Muscle layer of colon (tissue), 2 donors: ENCODE measurements at regions not wholly inside any gene's neighbourhood (a gene's known extent, or its start where the extent isn't known, plus 50 kb on each side); places are given as distances from the start of the nearest gene placed in this dataset.

Experiments
- H3K27ac ChIP-seq: one replicate; pipeline ENCODE4 v1.7.0; 2013; ENCODE audit warnings: low read depth, mild to moderate bottlenecking, low read length, moderate library complexity
- H3K27me3 ChIP-seq, 2 donors: one replicate each; pipeline ENCODE4 v1.7.0; 2013; ENCODE audit warnings: low read length in 2 of 2, mild to moderate bottlenecking in 2 of 2; ENCODE audit not compliant: insufficient read depth in 2 of 2, control insufficient read depth in 1 of 2
- H3K36me3 ChIP-seq: one replicate; pipeline ENCODE4 v1.7.0; 2013; ENCODE audit warnings: mild to moderate bottlenecking, low read length; ENCODE audit not compliant: insufficient read depth
- H3K4me1 ChIP-seq: one replicate; pipeline ENCODE4 v1.7.0; 2013; ENCODE audit warnings: mild to moderate bottlenecking, low read length; ENCODE audit not compliant: insufficient read depth
- H3K4me3 ChIP-seq, 2 donors: one replicate each; pipeline ENCODE4 v1.7.0; 2013; ENCODE audit warnings: low read length in 2 of 2, low read depth in 1 of 2, mild to moderate bottlenecking in 1 of 2, moderate library complexity in 1 of 2
- H3K9ac ChIP-seq: one replicate; pipeline ENCODE4 v1.7.0; 2013; ENCODE audit warnings: low read length
- H3K9me3 ChIP-seq: one replicate; pipeline ENCODE4 v1.7.0; 2013; ENCODE audit warnings: mild to moderate bottlenecking, low read length
- donor health status: abdominal sarcoma.
- donor health status: Adenocarcinoma of cecum.

DNA sequence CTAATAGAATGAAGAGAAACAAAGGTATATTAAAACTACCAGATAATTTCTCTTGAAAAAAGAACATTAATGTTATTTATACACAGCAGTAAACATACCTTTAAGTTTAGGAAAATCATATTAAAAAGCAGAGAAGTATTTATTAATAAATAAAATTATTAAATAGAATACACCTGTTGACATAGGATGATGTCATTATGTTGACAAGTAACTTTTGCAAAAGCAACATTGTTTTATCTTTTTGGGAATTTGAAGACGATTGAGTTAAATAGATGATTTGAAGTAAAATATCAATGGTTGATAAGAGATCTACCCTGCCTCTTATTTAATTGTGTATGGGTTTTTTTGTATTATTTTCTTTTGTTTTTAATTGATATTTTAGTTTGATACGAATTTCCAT is 711.1 kb upstream of the NUDT12 start:
- Histone ChIP-seq H3K4me1 (no peaks in the 10 kb centered on the region), H3K9me3 (no peaks in the 10 kb centered on the region), H3K36me3 (no peaks in the 10 kb centered on the region), H3K9ac (no peak overlapping the region), H3K4me3 (no peak overlapping the region), H3K27ac (no peak overlapping the region), H3K27me3 (no peaks in the 10 kb centered on the region)

DNA sequence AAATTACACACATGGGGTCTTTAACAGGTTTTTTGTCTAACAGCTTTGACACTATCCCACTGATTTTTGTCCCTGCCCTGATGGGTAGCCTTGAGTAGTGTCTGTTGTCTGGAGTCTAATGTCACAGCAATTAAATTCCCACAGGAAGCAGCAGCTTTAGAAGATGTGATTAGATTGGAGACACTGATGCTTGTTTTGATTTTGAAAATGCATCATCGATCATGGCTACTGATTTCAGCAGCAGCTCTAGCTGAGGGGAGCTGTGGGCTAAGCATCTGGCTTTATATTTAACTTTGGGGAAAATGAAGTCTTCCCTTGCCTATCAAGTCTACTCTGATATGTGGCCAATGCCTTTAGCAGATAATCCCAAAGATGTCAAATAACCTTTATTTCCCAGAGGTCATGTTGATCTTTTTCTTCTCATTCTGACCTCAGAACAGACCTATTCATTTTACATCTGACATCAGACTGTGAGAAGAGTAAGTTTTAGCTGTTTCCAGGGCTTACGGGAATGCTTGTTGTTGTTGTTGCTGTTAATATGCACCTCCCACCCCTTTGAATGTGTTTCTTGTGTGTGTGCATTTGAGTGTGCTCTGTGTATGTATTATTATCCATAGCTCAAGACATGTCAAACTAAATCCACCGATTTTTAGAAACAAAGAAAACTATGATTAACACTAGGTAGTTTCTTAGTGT is 704.9 kb upstream of the NUDT12 start:
- Histone ChIP-seq H3K27ac (no peak overlapping the region), H3K27me3 (no peaks in the 10 kb centered on the region), H3K9ac (no peak overlapping the region), H3K9me3 (no peaks in the 10 kb centered on the region), H3K36me3 (no peaks in the 10 kb centered on the region), H3K4me1 (no peaks in the 10 kb centered on the region), H3K4me3 (no peak overlapping the region)

DNA sequence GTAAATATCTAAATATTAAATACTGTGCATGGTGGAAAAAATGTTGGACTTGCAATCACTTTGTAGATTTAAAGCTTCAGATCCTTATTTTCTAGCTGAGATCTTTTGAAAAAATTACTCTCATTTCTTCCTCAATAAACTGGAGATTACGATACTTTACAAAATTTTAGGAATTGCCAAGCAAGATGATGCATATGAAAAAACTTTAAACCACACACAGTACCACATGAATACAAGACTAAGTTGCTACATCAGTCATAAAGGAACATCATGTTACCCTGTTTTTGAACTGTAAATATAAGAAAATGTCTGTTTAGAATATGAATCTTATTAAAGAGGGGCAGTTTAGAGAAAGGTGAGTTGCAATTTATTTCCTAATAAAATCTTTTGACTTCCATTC is 703.6 kb upstream of the NUDT12 start:
- Histone ChIP-seq H3K9me3 (no peaks in the 10 kb centered on the region), H3K4me3 (no peak overlapping the region), H3K36me3 (no peaks in the 10 kb centered on the region), H3K9ac (no peak overlapping the region), H3K4me1 (no peaks in the 10 kb centered on the region), H3K27ac (no peak overlapping the region), H3K27me3 (no peaks in the 10 kb centered on the region)

DNA sequence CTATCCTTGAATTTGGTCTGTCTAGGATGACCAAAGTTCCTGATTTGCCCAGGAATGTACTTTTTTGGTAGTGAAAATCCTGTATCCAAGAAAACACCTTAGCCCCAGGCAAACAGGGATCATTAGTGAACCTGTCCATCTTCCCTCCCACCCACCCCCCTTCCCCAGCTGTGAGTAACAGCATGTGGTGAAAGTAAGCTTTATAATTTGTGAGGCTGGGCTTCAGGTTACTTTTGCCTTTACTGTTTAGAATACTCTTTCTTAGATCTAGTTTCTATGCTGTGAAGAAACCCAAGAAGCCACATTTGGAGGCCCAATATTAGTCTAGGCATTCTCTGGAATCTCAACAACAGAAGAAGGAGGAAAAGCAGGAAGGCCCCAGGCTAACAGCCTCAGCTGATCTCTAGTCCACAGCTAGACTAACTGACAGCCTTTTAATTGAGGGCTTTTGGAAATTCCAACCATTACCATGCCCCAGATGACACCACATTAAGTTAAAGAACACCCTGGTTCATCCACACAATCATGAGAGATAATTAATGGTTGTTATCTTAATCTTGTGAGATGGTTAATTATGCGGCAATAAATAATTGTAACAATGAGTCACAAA is 703.0 kb upstream of the NUDT12 start:
- H3K4me3 ChIP-seq = no peak overlapping the region
- no peaks in the 10 kb centered on the region for H3K9me3 ChIP-seq
- no peaks in the 10 kb centered on the region for H3K27me3 ChIP-seq
- H3K4me1 ChIP-seq = no peaks in the 10 kb centered on the region
- no peak overlapping the region for H3K27ac ChIP-seq
- no peak overlapping the region for H3K9ac ChIP-seq
- no peaks in the 10 kb centered on the region for H3K36me3 ChIP-seq

DNA sequence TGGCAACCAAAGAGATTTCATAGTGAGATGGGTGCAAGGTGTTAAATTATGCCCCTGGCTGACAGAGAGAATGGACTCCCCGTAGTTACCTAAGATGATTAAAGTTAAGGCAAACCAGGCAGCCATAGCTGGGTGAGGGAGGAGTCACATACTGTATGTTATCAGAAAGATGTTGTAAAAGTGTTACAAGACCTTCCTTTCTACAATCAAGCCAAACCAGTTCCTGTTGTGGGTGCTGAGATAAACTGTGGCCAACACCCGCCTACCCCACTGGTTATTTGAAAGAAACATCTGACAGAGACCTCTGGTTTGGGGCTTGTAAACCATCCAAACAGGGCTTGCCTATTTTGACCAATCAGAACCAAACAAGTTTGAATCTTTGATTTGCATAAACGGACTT is 684.7 kb upstream of the NUDT12 start:
- Histone ChIP-seq H3K4me1 (no peaks in the 10 kb centered on the region), H3K27me3 (no peaks in the 10 kb centered on the region), H3K9ac (no peak overlapping the region), H3K27ac (no peak overlapping the region), H3K9me3 (no peaks in the 10 kb centered on the region), H3K4me3 (no peak overlapping the region), H3K36me3 (no peaks in the 10 kb centered on the region)

DNA sequence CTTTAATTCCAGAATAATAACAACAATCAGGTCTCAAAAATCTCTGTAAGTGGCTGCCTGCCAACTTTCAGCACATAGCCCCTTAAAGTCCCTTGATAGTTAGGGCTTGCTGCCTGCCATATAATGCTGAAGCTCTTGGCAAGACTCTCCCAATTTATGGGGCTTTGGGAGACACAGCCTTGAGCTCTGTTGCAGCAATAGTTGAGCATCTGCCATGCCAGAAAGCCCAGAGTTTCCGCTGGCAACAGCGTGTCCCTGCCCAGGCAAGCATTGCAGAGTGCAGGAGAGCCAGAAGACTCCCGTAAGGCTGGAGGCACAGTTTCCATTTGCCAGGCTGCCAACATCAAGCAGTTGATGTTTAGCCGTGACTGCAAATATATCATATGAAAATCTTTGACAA is 678.5 kb upstream of the NUDT12 start:
- H3K27ac ChIP-seq = no peak overlapping the region

DNA sequence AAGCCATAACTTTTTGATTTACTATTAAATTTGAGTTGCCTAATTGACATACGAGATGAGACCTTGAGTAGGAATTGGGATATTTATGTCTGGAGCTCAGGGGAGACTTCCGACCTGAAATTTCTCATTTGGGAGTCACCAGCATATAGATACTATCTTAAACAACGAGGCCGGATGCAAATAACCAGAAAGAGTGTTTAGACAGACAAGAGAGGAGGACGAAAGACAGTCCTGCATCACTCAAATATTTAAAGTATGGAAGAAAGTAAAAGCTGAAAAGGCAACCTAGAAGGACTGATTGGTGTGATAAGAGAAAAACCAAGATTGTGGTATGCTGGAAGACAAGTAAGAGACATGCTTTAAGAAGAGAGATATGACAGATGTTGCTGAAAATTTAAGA is 675.0 kb upstream of the NUDT12 start:
- Histone ChIP-seq H3K27me3 (no peaks in the 10 kb centered on the region), H3K4me1 (peaks cover 10% of the 10 kb centered on the region), H3K4me3 (no peak overlapping the region), H3K27ac (no peak overlapping the region), H3K9ac (no peak overlapping the region), H3K36me3 (no peaks in the 10 kb centered on the region), H3K9me3 (no peaks in the 10 kb centered on the region)

More for the DNA sequence above, 678.5 kb upstream of the NUDT12 start:
- no peak overlapping the region for H3K4me3 ChIP-seq
- H3K27me3 ChIP-seq = no peaks in the 10 kb centered on the region
- peaks cover 10% of the 10 kb centered on the region for H3K4me1 ChIP-seq
- no peaks in the 10 kb centered on the region for H3K9me3 ChIP-seq
- no peak overlapping the region for H3K9ac ChIP-seq
- H3K36me3 ChIP-seq = no peaks in the 10 kb centered on the region

DNA sequence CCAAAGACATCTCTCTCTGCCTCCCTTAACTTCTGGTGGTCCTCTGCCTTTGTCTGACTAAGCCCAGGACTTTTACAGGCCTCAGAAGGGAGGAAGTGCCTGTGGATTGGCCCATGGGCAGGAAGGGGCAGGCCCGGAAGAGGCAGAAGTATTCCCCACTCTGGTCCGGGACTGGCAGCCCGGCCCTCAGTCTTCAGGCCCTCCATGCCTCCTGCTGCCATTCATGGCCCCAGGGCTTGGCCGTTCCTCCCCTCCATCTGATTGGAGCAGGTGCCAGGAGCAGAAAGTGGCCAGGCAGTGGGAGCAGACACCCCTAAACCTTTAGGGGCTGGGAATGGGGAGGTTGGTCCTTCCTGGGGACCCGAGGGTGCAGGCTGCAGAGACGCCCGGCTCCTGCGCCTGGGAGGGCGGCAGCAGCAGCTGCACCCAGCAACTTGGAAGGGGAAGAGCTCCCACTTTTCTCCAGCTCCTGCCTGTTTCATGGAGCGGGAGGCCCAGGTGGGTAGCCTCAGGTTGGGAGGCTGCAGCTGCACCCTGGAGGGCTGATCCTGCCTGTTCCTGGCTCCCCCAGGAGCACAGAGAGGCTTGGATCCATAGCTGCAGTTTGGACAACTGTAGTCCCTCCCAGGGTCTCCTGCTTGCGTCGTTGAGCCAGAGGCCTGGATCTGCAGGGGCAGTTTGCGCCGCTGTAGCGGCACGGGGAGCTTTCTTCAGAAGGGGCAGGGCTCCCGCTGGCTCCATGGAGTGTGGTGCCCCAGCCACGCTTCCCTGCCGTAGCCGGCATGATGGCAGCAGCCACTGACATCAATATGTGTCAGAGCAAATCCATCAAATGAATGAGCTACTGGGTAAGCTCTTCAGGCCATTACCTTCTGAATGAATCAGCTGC is 661.5 kb upstream of the NUDT12 start:
- Histone ChIP-seq H3K4me1 (no peaks in the 10 kb centered on the region), H3K9me3 (no peaks in the 10 kb centered on the region), H3K4me3 (no peak overlapping the region), H3K27ac (no peak overlapping the region), H3K9ac (no peak overlapping the region), H3K27me3 (no peaks in the 10 kb centered on the region), H3K36me3 (no peaks in the 10 kb centered on the region)

DNA sequence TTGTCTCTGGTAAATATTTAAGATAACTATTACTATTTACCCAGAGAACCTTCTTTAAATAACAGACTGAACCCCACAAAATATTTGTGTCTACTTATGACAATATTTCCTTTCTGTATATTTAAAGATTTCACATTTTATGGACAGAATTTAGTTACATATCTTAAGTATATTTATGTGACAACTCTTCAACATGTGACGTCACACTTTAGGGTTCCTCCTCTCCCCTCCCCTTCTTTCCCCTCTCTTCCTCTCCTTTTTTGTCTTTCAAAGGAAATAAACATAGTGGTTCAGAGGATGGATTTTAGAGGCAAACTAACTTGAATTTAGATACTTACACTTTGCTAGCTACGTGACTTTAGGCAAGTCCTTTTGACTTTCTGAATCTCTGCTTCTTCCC is 655.6 kb upstream of the NUDT12 start:
- H3K27me3 ChIP-seq = no peaks in the 10 kb centered on the region
- no peaks in the 10 kb centered on the region for H3K4me1 ChIP-seq
- no peaks in the 10 kb centered on the region for H3K9me3 ChIP-seq
- no peak overlapping the region for H3K4me3 ChIP-seq
- H3K27ac ChIP-seq = no peak overlapping the region
- no peaks in the 10 kb centered on the region for H3K36me3 ChIP-seq
- no peak overlapping the region for H3K9ac ChIP-seq

DNA sequence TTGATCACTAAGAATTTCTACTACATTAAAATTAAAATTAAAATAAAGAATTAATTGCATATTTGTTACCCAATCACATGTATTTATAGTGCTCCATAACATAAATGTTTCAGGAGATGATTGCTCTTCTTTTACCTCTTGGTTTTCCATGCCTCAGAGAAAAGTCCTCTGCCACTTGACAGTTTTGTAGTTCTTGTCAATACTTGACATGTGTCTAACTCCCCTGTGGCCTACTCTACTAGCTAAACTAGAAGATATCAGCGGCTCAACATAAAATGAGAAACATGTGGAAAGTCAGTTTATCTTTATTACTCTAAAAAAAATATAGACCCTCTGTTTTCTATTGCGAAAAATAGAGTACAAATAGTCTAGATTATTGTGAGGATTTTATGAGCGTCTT is 650.6 kb upstream of the NUDT12 start:
- Histone ChIP-seq H3K36me3 (no peaks in the 10 kb centered on the region), H3K9me3 (no peaks in the 10 kb centered on the region), H3K4me1 (no peaks in the 10 kb centered on the region), H3K4me3 (no peak overlapping the region), H3K27me3 (no peaks in the 10 kb centered on the region), H3K27ac (no peak overlapping the region), H3K9ac (no peak overlapping the region)

DNA sequence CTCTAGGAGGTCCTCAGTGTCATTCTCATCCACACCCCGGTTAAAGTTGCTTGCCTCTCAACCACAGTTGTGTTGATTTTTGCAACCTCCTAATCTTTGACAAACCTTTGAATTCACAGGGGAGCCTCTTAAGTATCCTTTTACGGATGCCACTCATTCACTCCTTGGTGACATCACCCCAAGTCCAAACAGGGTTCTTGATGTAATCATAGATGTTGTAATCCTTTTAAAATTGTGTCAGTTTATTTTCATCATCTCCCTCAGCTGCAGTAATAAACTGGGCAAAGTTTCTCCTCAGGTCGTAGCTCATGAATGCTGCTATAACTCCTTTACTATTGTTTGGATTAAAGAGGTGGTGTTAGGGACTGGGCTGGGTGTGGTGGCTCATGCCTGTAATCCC is 637.2 kb upstream of the NUDT12 start:
- Histone ChIP-seq H3K4me3 (no peak overlapping the region), H3K9me3 (no peaks in the 10 kb centered on the region), H3K9ac (no peak overlapping the region), H3K36me3 (no peaks in the 10 kb centered on the region), H3K27me3 (no peaks in the 10 kb centered on the region), H3K4me1 (no peaks in the 10 kb centered on the region), H3K27ac (no peak overlapping the region)
